ENCODE measurements at regions not wholly inside any gene's neighbourhood (a gene's known extent, or its start where the extent isn't known, plus 50 kb on each side); places are given as distances from the start of the nearest gene placed in this dataset.

- Histone ChIP-seq H3K36me3 (ENCODE audit: insufficient read depth, low read length) (no peaks in the 10 kb centered on the region), H3K27ac (ENCODE audit: low read depth in 1 of 2, low read length in 2 of 2) (no peak overlapping the region), H3K9me3 (ENCODE audit: control insufficient read depth in 1 of 2, insufficient read depth in 1 of 2, low read length in 2 of 2) (no peaks in the 10 kb centered on the region), H3K4me1 (ENCODE audit: insufficient read depth, low read length) (no peaks in the 10 kb centered on the region), H3K27me3 (ENCODE audit: control insufficient read depth in 1 of 2, insufficient read depth in 2 of 2, low read length in 2 of 2) (no peaks in the 10 kb centered on the region), H3K4me3 (ENCODE audit: low read length) (no peak overlapping the region)
- intact Hi-C loops (cut with DNase I, micrococcal nuclease) = no loop called here
- ChIA-PET CTCF (no interaction called here), POLR2A (no interaction called here)
- TF ChIP-seq CTCF (IDR thresholded peaks at IDR 0.05) = no peak
- H3K36me3 Mint-ChIP-seq (ENCODE audit: low read depth) = no peaks in the 10 kb centered on the region
- H3K4me3 Mint-ChIP-seq = no peak overlapping the region
- H3K27ac Mint-ChIP-seq = no peak overlapping the region
- DNase-seq (no peak), ATAC-seq (ENCODE audit: poor library complexity) (no peak)
- H3K4me1 Mint-ChIP-seq (ENCODE audit: low read depth) = peaks cover 5% of the 10 kb centered on the region
- no peaks in the 10 kb centered on the region for H3K27me3 Mint-ChIP-seq
- peaks cover 2% of the 10 kb centered on the region for H3K9me3 Mint-ChIP-seq
Observed at GRCh38 chr2:60149176-60149575, 404.3 kb downstream of the BCL11A start.

GRCh38 chr2:60148716-60149115 lies 404.7 kb downstream of the BCL11A start:
- ATAC-seq (ENCODE audit: poor library complexity) = no peak
- no peak overlapping the region for H3K4me3 ChIP-seq (ENCODE audit: low read length)

GRCh38 chr2:60140185-60140584 lies 413.3 kb downstream of the BCL11A start:
- no peak overlapping the region for H3K4me3 Mint-ChIP-seq
- ATAC-seq (ENCODE audit: poor library complexity) = no peak
- no peak overlapping the region for H3K27ac Mint-ChIP-seq
- Histone ChIP-seq H3K4me1 (ENCODE audit: insufficient read depth, low read length) (no peaks in the 10 kb centered on the region), H3K27me3 (ENCODE audit: control insufficient read depth in 1 of 2, insufficient read depth in 2 of 2, low read length in 2 of 2) (no peaks in the 10 kb centered on the region), H3K4me3 (ENCODE audit: low read length) (no peak overlapping the region), H3K27ac (ENCODE audit: low read depth in 1 of 2, low read length in 2 of 2) (no peak overlapping the region), H3K36me3 (ENCODE audit: insufficient read depth, low read length) (no peaks in the 10 kb centered on the region), H3K9me3 (ENCODE audit: control insufficient read depth in 1 of 2, insufficient read depth in 1 of 2, low read length in 2 of 2) (peaks cover 4 to 17% of the 10 kb centered on the region in 2 experiments)
- no peak for TF ChIP-seq CTCF (IDR thresholded peaks at IDR 0.05)
- no peaks in the 10 kb centered on the region for H3K27me3 Mint-ChIP-seq
- DNase-seq = no peak
- no peaks in the 10 kb centered on the region for H3K9me3 Mint-ChIP-seq
- H3K4me1 Mint-ChIP-seq (ENCODE audit: low read depth) = no peaks in the 10 kb centered on the region
- intact Hi-C loops (cut with DNase I, micrococcal nuclease) = no loop called here
- H3K36me3 Mint-ChIP-seq (ENCODE audit: low read depth) = no peaks in the 10 kb centered on the region
- ChIA-PET CTCF (no interaction called here), POLR2A (no interaction called here)

More at GRCh38 chr2:60148716-60149115, 404.7 kb downstream of the BCL11A start:
- no peak overlapping the region for H3K4me3 Mint-ChIP-seq
- no peak for DNase-seq
- H3K4me1 Mint-ChIP-seq (ENCODE audit: low read depth) = peaks cover 5% of the 10 kb centered on the region
- H3K4me1 ChIP-seq (ENCODE audit: insufficient read depth, low read length) = no peaks in the 10 kb centered on the region
- H3K27me3 Mint-ChIP-seq = no peaks in the 10 kb centered on the region
- peaks cover 2% of the 10 kb centered on the region for H3K9me3 Mint-ChIP-seq
- no peaks in the 10 kb centered on the region for H3K9me3 ChIP-seq (ENCODE audit: control insufficient read depth in 1 of 2, insufficient read depth in 1 of 2, low read length in 2 of 2)
- no peak for TF ChIP-seq CTCF (IDR thresholded peaks at IDR 0.05)
- intact Hi-C loops (cut with DNase I, micrococcal nuclease) = no loop called here
- no peaks in the 10 kb centered on the region for H3K36me3 ChIP-seq (ENCODE audit: insufficient read depth, low read length)
- ChIA-PET POLR2A (no interaction called here), CTCF (no interaction called here)
- no peaks in the 10 kb centered on the region for H3K36me3 Mint-ChIP-seq (ENCODE audit: low read depth)
- H3K27ac Mint-ChIP-seq = no peak overlapping the region
- no peak overlapping the region for H3K27ac ChIP-seq (ENCODE audit: low read depth in 1 of 2, low read length in 2 of 2)
- no peaks in the 10 kb centered on the region for H3K27me3 ChIP-seq (ENCODE audit: control insufficient read depth in 1 of 2, insufficient read depth in 2 of 2, low read length in 2 of 2)

Measured in CD4-positive, alpha-beta T cell (primary cell).